GM23338 (cell line): ENCODE measurements at regions not wholly inside any gene's neighbourhood (a gene's known extent, or its start where the extent isn't known, plus 50 kb on each side); places are given as distances from the start of the nearest gene placed in this dataset.

ENCODE experiments used
- CREB1 ChIP-seq: fragments of 250-450 bp; sonication (Bioruptor Pico); IDR thresholded peaks from 2 replicates; pipeline ENCODE4 v1.5.0; 2020; ENCODE audit warnings: low read depth, mild to moderate bottlenecking, moderate library complexity
- CTCF ChIP-seq, 2 experiments: fragments of 200-600 bp in 1 of 2; sonication (generic) in 1 of 2; conservative IDR thresholded peaks; 2 replicates each; pipeline versions ENCODE4 v1.5.1 to v1.6.1; 2016 to 2017; ENCODE audit warnings: antibody characterized with exemption in 2 of 2, low read depth in 2 of 2, mild to moderate bottlenecking in 2 of 2, moderate library complexity in 1 of 2
- ETS1 ChIP-seq: IDR thresholded peaks from 2 replicates; pipeline ENCODE4 v1.6.1; 2016; ENCODE audit warnings: antibody characterized with exemption
- EZH2 ChIP-seq: fragments of 200-600 bp; sonication (generic); IDR thresholded peaks from one replicate; pipeline ENCODE4 v1.8.0; 2017; ENCODE audit warnings: antibody characterized with exemption, mild to moderate bottlenecking, low read depth; ENCODE audit not compliant: unreplicated experiment
- EZH2phosphoT487 ChIP-seq: fragments of 200-600 bp; sonication (generic); IDR thresholded peaks from one replicate; pipeline ENCODE4 v1.8.1; 2018; ENCODE audit warnings: antibody characterized with exemption; ENCODE audit not compliant: unreplicated experiment
- JUNB ChIP-seq: IDR thresholded peaks from one replicate; pipeline ENCODE4 v1.6.1; 2016; ENCODE audit warnings: antibody characterized with exemption; ENCODE audit not compliant: unreplicated experiment
- POLR2AphosphoS5 ChIP-seq: IDR thresholded peaks from 2 replicates; pipeline ENCODE4 v1.6.1; 2016; ENCODE audit warnings: antibody characterized with exemption, low read depth
- REST ChIP-seq: IDR thresholded peaks from one replicate; pipeline ENCODE4 v1.6.1; 2018; ENCODE audit warnings: antibody characterized with exemption; ENCODE audit not compliant: unreplicated experiment
- STAT1 ChIP-seq: IDR thresholded peaks from one replicate; pipeline ENCODE4 v1.6.1; 2016; ENCODE audit warnings: antibody characterized with exemption; ENCODE audit not compliant: unreplicated experiment
- ZNF114 ChIP-seq: fragments of 250-450 bp; sonication (Bioruptor Pico); IDR thresholded peaks from 2 replicates; pipeline ENCODE4 v1.5.0; 2020; ENCODE audit warnings: mild to moderate bottlenecking, moderate library complexity
- ZNF331 ChIP-seq: fragments of 250-450 bp; sonication (Bioruptor Pico); IDR thresholded peaks from 2 replicates; pipeline ENCODE4 v1.5.0; 2020; ENCODE audit warnings: low read depth, mild to moderate bottlenecking, moderate library complexity

- TF ChIP-seq POLR2AphosphoS5 = no peak
- 0 out of 4 replicates have a peak, but pooled peaks of 1 of the 2 experiments have one; percentile 8 for TF ChIP-seq CTCF (conservative IDR thresholded peaks at IDR 0.05; ENCODE audit: low read depth in 2 of 2)
- TF ChIP-seq REST = no peak
- TF ChIP-seq CREB1 (CRISPR knock-in tag) = no peak
- TF ChIP-seq STAT1 = no peak
- no peak for TF ChIP-seq EZH2
- no peak for TF ChIP-seq JUNB
- no peak for TF ChIP-seq ETS1
- no peak for TF ChIP-seq EZH2phosphoT487
- no peak for TF ChIP-seq ZNF114 (CRISPR knock-in tag)
- TF ChIP-seq ZNF331 = no peak
Observed at GRCh38 chr12:67876305-67876915, 112.8 kb upstream of the IFNG-AS1 start.
